Stimulated activated CD4-positive, alpha-beta T cell treated with anti-CD3 and anti-CD28 coated beads, Interleukin-12 subunit alpha, Interleukin-12 subunit beta, amount 100 ng/mL, for 48 hours (primary cell): ENCODE measurements at regions not wholly inside any gene's neighbourhood (a gene's known extent, or its start where the extent isn't known, plus 50 kb on each side); places are given as distances from the start of the nearest gene placed in this dataset.
"Not testable (repeated sequence)": the region's sequence is repeated elsewhere in the genome, so short reads cannot be mapped to it uniquely, and the experiment has no call there.

ENCODE experiments used
- DNase-seq, 3 donors: peaks; one replicate each; pipeline ENCODE4 v3.0.0-alpha.2; 2020; ENCODE audit warnings: low read depth in 2 of 3, low spot score in 1 of 3

- DNase-seq: no peak
These were observed 177.7 kb downstream of the ZNF674 start for GRCh38 chrX:46367491-46367890.

- no peak for DNase-seq
These were observed 178.6 kb downstream of the ZNF674 start for GRCh38 chrX:46366381-46367207.

- DNase-seq: no peak
These were observed 190.7 kb downstream of the ZNF674 start for GRCh38 chrX:46354481-46354880.

GRCh38 chrX:46341767-46342322 lies 203.4 kb downstream of the ZNF674 start:
- DNase-seq: no peak

- DNase-seq: no peak
These were observed 204.5 kb downstream of the ZNF674 start for GRCh38 chrX:46340696-46341095.

GRCh38 chrX:46333550-46333949 lies 211.7 kb downstream of the ZNF674 start:
- no peak for DNase-seq

- DNase-seq: no peak
These were observed 214.2 kb downstream of the ZNF674 start for GRCh38 chrX:46330981-46331380.

GRCh38 chrX:46330513-46330912 lies 214.7 kb downstream of the ZNF674 start:
- no peak for DNase-seq

- DNase-seq: no peak
These were observed 217.1 kb downstream of the ZNF674 start for GRCh38 chrX:46328133-46328532.

- DNase-seq: no peak
These were observed 217.6 kb downstream of the ZNF674 start for GRCh38 chrX:46327566-46328115.

GRCh38 chrX:46326161-46326560 lies 219.1 kb downstream of the ZNF674 start:
- DNase-seq: no peak

- DNase-seq: peak; percentile 38 to 62 (median 39)
These were observed 219.8 kb downstream of the ZNF674 start for GRCh38 chrX:46325312-46325877.

GRCh38 chrX:46324166-46324565 lies 221.1 kb downstream of the ZNF674 start:
- no peak for DNase-seq

GRCh38 chrX:46322929-46323328 lies 222.3 kb downstream of the ZNF674 start:
- not testable (repeated sequence) for DNase-seq

- DNase-seq: no peak
These were observed 223.5 kb downstream of the ZNF674 start for GRCh38 chrX:46321676-46322075.

- DNase-seq: no peak
These were observed 225.5 kb downstream of the ZNF674 start for GRCh38 chrX:46319750-46320149.

GRCh38 chrX:46318551-46318950 lies 226.7 kb downstream of the ZNF674 start:
- no peak for DNase-seq

GRCh38 chrX:46317163-46317562 lies 228.1 kb downstream of the ZNF674 start:
- no peak for DNase-seq

- DNase-seq: no peak
These were observed 233.6 kb downstream of the ZNF674 start for GRCh38 chrX:46311581-46312120.

GRCh38 chrX:46310815-46311497 lies 234.3 kb downstream of the ZNF674 start:
- no peak for DNase-seq

GRCh38 chrX:46308110-46308509 lies 237.1 kb downstream of the ZNF674 start:
- no peak for DNase-seq
